ENCODE measurements at regions not wholly inside any gene's neighbourhood (a gene's known extent, or its start where the extent isn't known, plus 50 kb on each side); places are given as distances from the start of the nearest gene placed in this dataset.

DNA sequence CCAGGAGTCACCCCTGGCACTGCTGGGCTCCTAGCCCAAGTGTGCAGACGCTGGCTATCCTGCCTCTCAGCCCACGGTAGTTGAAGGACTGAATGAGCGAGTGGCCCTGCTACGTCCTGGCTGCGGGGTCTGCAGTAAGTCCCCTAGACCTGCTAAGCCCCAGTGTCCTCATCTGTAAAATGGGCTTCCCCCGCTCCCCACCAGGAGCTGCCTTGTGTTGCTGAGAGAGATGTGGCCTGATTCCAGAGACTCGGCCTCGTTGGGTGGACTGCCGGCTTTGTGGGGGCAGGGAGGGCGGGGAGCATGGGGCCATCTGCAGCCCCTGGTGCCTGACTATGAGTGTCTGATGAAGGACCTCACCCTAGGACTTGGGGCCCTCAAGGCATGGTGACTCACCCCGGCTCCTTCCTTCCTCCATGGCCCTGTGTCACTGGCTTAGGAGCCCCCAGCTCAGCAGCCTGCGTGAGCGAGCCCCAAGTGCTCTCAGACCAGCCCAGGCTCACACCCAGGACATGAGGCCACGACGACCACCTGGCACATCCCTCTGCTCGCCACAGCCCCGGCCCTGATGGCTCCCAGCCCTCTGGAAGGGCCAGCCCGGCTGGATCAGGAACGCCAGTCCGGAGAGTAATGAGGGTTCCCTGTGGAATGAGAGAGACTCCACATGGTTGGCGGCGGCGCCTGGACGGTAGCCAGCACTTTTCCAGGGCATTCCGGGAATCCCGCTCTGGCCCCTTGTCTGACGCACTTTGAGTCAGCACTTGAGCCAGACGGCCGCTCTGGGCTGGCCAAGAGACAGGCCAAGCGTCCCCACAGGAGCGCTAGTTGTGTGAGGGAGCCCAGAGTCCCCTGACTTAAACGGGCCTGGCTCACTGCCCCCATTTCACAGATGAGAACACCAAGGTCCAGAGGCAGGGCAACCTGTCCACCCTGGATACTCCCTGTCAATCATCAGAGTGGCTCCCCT lies 50.5 kb upstream of the SHISAL1 start:
- TF ChIP-seq TAF1 (IDR thresholded peaks at IDR 0.05; ENCODE audit: borderline replicate concordance, low read depth, low read length) (no peak), POLR2AphosphoS5 (IDR thresholded peaks at IDR 0.05; ENCODE audit: low read depth, low read length) (no peak), POLR2A (IDR thresholded peaks at IDR 0.05; ENCODE audit: low read depth, low read length) (no peak)
- FAIRE-seq (no peak), DNase-seq (ENCODE audit: insufficient read length) (no peak)

DNA sequence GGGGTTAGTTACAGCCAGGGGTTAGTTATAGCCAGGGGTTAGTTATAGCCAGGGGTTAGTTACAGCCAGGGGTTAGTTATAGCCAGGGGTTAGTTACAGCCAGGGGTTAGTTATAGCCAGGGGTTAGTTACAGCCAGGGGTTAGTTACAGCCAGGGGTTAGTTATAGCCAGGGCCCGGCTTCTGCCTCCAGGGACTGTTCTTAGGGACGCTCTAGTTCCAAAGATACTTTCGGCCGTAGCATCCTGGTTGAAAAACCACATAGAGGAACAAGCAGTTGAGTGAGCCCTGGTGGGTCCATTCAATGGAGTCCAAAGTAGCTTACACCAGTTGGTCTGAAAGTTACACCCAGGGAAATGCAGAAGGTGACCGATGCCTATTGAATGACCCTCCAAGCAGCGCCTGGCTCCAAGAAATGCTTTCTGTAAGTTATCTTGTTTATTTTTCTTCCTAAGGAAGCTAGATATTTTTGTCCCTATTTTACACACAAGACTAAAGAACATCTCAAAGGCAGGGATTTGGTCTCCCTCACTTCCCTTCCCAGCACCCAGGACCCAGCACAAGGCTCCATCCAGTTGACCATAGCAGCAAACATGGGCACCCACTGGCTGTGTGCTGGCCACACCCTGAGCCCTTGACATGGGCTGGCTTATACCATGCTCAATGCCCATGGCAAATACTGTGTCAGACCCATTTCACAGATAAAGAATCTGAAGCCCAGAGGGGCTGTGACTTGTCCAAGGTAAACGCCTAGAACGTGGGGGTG lies 49.7 kb upstream of the SHISAL1 start:
- no peak for FAIRE-seq
- no peak for TF ChIP-seq POLR2A (IDR thresholded peaks at IDR 0.05; ENCODE audit: low read depth, low read length)
- no peak for TF ChIP-seq POLR2AphosphoS5 (IDR thresholded peaks at IDR 0.05; ENCODE audit: low read depth, low read length)
- TF ChIP-seq TAF1 (IDR thresholded peaks at IDR 0.05; ENCODE audit: borderline replicate concordance, low read depth, low read length), result no peak
- no peak for DNase-seq (ENCODE audit: insufficient read length)

Data from GM12892 (cell line).